ENCODE measurements at regions not wholly inside any gene's neighbourhood (a gene's known extent, or its start where the extent isn't known, plus 50 kb on each side); places are given as distances from the start of the nearest gene placed in this dataset.
A peak's percentile ranks its signal among the peaks of the same experiment; 100 is the strongest.

DNA sequence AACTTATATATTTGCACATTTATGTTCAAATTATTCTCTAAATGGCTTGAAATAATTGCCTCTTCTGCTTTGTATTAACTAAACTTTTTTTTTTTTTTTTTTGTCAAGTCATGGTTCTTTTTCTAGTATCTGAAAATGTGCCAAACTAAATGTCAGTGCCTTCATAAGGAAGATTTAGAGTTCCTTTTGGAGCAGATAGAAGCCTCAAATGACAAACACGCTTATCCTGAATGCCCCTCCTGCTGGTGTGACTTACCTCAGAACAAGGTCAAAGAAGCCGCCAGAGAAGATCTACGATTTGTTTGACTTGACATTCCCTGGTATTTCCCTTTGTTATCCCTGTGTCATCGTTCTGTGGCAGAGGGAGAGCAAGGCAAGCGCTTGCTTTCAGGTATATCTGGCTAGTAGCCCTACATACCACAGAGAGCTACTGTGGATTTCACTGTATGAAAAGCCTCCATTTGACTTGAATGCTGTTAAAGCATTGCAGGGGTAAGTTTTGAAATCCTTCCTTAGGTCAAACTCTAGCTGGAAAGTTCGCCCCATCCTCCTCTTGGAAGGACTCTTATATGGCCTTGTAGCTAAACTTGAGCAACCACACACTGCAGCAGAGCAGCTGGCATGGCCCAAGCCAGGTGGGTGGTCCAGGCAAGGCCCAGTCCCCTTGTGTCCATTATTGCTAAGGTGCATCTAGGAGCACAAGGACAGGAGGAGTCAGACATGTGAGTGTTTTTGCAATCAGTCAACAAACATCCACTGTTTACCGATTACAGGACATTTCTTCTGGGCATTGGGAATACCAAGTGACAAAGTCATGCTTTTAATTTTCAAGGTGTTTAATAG is 285.4 kb upstream of the USP25 start (continued):
- TF ChIP-seq ZNF10 (CRISPR knock-in tag; IDR thresholded peaks at IDR 0.05; ENCODE audit: borderline replicate concordance, low read depth), result no peak
- TF ChIP-seq, protein P1, sequence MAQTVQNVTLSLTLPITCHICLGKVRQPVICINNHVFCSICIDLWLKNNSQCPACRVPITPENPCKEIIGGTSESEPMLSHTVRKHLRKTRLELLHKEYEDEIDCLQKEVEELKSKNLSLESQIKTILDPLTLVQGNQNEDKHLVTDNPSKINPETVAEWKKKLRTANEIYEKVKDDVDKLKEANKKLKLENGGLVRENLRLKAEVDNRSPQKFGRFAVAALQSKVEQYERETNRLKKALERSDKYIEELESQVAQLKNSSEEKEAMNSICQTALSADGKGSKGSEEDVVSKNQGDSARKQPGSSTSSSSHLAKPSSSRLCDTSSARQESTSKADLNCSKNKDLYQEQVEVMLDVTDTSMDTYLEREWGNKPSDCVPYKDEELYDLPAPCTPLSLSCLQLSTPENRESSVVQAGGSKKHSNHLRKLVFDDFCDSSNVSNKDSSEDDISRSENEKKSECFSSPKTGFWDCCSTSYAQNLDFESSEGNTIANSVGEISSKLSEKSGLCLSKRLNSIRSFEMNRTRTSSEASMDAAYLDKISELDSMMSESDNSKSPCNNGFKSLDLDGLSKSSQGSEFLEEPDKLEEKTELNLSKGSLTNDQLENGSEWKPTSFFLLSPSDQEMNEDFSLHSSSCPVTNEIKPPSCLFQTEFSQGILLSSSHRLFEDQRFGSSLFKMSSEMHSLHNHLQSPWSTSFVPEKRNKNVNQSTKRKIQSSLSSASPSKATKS (CRISPR knock-in tag; IDR thresholded peaks at IDR 0.05), result no peak
- TF ChIP-seq XBP1 (CRISPR knock-in tag; IDR thresholded peaks at IDR 0.05), result no peak
- peak; percentile 78; the same call in 1 of the 2 replicates for TF ChIP-seq ZNF614 (CRISPR knock-in tag; IDR thresholded peaks at IDR 0.05; ENCODE audit: borderline replicate concordance)
- TF ChIP-seq ZNF552 (CRISPR knock-in tag; IDR thresholded peaks at IDR 0.05; ENCODE audit: borderline replicate concordance), result no peak
- no peak for TF ChIP-seq ZNF709 (CRISPR knock-in tag; IDR thresholded peaks at IDR 0.05)
- no peak for TF ChIP-seq ZSCAN12 (CRISPR knock-in tag; IDR thresholded peaks at IDR 0.05)
- TF ChIP-seq ZSCAN30 (CRISPR knock-in tag; IDR thresholded peaks at IDR 0.05), result no peak
- TF ChIP-seq, protein P2, sequence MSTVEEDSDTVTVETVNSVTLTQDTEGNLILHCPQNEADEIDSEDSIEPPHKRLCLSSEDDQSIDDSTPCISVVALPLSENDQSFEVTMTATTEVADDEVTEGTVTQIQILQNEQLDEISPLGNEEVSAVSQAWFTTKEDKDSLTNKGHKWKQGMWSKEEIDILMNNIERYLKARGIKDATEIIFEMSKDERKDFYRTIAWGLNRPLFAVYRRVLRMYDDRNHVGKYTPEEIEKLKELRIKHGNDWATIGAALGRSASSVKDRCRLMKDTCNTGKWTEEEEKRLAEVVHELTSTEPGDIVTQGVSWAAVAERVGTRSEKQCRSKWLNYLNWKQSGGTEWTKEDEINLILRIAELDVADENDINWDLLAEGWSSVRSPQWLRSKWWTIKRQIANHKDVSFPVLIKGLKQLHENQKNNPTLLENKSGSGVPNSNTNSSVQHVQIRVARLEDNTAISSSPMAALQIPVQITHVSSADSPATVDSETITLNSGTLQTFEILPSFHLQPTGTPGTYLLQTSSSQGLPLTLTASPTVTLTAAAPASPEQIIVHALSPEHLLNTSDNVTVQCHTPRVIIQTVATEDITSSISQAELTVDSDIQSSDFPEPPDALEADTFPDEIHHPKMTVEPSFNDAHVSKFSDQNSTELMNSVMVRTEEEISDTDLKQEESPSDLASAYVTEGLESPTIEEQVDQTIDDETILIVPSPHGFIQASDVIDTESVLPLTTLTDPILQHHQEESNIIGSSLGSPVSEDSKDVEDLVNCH (CRISPR knock-in tag; IDR thresholded peaks at IDR 0.05), result no peak
- peak; percentile 84 for TF ChIP-seq POGZ (CRISPR knock-in tag; IDR thresholded peaks at IDR 0.05)
- no peak for TF ChIP-seq KLF13 (CRISPR knock-in tag; IDR thresholded peaks at IDR 0.05)
- TF ChIP-seq, protein P3, sequence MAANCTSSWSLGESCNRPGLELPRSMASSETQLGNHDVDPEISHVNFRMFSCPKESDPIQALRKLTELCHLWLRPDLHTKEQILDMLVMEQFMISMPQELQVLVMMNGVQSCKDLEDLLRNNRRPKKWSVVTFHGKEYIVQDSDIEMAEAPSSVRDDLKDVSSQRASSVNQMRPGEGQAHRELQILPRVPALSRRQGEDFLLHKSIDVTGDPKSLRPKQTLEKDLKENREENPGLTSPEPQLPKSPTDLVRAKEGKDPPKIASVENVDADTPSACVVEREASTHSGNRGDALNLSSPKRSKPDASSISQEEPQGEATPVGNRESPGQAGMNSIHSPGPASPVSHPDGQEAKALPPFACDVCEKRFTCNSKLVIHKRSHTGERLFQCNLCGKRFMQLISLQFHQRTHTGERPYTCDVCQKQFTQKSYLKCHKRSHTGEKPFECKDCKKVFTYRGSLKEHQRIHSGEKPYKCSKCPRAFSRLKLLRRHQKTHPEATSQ (CRISPR knock-in tag; IDR thresholded peaks at IDR 0.05; ENCODE audit: borderline replicate concordance), result peak; percentile 56; the same call in 1 of the 2 replicates
- TF ChIP-seq, protein P4, sequence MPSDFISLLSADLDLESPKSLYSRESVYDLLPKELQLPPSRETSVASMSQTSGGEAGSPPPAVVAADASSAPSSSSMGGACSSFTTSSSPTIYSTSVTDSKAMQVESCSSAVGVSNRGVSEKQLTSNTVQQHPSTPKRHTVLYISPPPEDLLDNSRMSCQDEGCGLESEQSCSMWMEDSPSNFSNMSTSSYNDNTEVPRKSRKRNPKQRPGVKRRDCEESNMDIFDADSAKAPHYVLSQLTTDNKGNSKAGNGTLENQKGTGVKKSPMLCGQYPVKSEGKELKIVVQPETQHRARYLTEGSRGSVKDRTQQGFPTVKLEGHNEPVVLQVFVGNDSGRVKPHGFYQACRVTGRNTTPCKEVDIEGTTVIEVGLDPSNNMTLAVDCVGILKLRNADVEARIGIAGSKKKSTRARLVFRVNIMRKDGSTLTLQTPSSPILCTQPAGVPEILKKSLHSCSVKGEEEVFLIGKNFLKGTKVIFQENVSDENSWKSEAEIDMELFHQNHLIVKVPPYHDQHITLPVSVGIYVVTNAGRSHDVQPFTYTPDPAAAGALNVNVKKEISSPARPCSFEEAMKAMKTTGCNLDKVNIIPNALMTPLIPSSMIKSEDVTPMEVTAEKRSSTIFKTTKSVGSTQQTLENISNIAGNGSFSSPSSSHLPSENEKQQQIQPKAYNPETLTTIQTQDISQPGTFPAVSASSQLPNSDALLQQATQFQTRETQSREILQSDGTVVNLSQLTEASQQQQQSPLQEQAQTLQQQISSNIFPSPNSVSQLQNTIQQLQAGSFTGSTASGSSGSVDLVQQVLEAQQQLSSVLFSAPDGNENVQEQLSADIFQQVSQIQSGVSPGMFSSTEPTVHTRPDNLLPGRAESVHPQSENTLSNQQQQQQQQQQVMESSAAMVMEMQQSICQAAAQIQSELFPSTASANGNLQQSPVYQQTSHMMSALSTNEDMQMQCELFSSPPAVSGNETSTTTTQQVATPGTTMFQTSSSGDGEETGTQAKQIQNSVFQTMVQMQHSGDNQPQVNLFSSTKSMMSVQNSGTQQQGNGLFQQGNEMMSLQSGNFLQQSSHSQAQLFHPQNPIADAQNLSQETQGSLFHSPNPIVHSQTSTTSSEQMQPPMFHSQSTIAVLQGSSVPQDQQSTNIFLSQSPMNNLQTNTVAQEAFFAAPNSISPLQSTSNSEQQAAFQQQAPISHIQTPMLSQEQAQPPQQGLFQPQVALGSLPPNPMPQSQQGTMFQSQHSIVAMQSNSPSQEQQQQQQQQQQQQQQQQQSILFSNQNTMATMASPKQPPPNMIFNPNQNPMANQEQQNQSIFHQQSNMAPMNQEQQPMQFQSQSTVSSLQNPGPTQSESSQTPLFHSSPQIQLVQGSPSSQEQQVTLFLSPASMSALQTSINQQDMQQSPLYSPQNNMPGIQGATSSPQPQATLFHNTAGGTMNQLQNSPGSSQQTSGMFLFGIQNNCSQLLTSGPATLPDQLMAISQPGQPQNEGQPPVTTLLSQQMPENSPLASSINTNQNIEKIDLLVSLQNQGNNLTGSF (CRISPR knock-in tag; IDR thresholded peaks at IDR 0.05), result no peak
- TF ChIP-seq, protein P5, sequence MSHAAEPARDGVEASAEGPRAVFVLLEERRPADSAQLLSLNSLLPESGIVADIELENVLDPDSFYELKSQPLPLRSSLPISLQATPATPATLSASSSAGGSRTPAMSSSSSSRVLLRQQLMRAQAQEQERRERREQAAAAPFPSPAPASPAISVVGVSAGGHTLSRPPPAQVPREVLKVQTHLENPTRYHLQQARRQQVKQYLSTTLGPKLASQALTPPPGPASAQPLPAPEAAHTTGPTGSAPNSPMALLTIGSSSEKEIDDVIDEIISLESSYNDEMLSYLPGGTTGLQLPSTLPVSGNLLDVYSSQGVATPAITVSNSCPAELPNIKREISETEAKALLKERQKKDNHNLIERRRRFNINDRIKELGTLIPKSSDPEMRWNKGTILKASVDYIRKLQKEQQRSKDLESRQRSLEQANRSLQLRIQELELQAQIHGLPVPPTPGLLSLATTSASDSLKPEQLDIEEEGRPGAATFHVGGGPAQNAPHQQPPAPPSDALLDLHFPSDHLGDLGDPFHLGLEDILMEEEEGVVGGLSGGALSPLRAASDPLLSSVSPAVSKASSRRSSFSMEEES (CRISPR knock-in tag; IDR thresholded peaks at IDR 0.05), result peak; percentile 65; the same call in 1 of the 2 replicates
- no peak for TF ChIP-seq U2AF1 (optimal IDR thresholded peaks at IDR 0.05; ENCODE audit: low read depth, low read length)
- no peak for TF ChIP-seq ZNF761 (CRISPR knock-in tag; conservative IDR thresholded peaks at IDR 0.05)
